ENCODE measurements at regions not wholly inside any gene's neighbourhood (a gene's known extent, or its start where the extent isn't known, plus 50 kb on each side); places are given as distances from the start of the nearest gene placed in this dataset.

GRCh38 chr5:117889596-117889995 is 1098.8 kb downstream of the DTWD2 start:
- no peak overlapping the region for H3K4me3 ChIP-seq
- H3K36me3 ChIP-seq, result no peaks in the 10 kb centered on the region
- no peak overlapping the region for H3K27ac ChIP-seq
- ATAC-seq (ENCODE audit: insufficient number of reproducible peaks, low FRiP score, low read depth), result no peak
- no peak for DNase-seq (ENCODE audit: low spot score)
- TF ChIP-seq, protein P1, sequence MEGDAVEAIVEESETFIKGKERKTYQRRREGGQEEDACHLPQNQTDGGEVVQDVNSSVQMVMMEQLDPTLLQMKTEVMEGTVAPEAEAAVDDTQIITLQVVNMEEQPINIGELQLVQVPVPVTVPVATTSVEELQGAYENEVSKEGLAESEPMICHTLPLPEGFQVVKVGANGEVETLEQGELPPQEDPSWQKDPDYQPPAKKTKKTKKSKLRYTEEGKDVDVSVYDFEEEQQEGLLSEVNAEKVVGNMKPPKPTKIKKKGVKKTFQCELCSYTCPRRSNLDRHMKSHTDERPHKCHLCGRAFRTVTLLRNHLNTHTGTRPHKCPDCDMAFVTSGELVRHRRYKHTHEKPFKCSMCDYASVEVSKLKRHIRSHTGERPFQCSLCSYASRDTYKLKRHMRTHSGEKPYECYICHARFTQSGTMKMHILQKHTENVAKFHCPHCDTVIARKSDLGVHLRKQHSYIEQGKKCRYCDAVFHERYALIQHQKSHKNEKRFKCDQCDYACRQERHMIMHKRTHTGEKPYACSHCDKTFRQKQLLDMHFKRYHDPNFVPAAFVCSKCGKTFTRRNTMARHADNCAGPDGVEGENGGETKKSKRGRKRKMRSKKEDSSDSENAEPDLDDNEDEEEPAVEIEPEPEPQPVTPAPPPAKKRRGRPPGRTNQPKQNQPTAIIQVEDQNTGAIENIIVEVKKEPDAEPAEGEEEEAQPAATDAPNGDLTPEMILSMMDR (IDR thresholded peaks at IDR 0.05), result no peak
- peaks cover 0 to 5% of the 10 kb centered on the region in 2 donors for H3K4me1 ChIP-seq (ENCODE audit: control insufficient read depth in 1 of 2, low read depth in 2 of 2)
- no peaks in the 10 kb centered on the region for H3K9me3 ChIP-seq
- no peaks in the 10 kb centered on the region for H3K27me3 ChIP-seq (replicated peaks; ENCODE audit: insufficient read depth)

DNA sequence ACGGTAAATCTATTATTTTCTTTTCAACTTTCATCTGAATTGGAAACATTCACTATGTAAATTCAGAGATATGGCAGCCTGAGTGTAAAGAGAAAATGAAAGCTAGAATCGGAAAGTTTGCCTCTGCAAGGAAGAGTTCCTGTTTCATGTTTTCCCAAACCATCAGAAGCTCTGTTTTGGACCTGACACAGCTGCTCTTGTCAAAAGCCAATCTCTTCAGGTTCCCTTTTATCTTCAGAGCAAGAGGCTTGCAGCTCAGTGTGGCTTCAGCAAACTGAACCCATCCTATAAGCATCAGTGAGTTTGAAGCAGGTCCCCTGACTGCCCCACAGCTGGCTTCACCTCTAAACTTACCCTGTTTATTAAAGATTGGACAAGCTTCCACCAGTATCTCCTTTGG is 1099.7 kb downstream of the DTWD2 start:
- H3K36me3 ChIP-seq, result no peaks in the 10 kb centered on the region
- no peaks in the 10 kb centered on the region for H3K9me3 ChIP-seq
- H3K4me3 ChIP-seq, result peak overlapping the region; percentile 59
- no peaks in the 10 kb centered on the region for H3K27me3 ChIP-seq (replicated peaks; ENCODE audit: insufficient read depth)
- peaks cover 0 to 5% of the 10 kb centered on the region in 2 donors for H3K4me1 ChIP-seq (ENCODE audit: control insufficient read depth in 1 of 2, low read depth in 2 of 2)
- TF ChIP-seq, protein P1 (IDR thresholded peaks at IDR 0.05), result no peak
- DNase-seq (ENCODE audit: low spot score), result no peak
- H3K27ac ChIP-seq, result no peak overlapping the region
- ATAC-seq (ENCODE audit: insufficient number of reproducible peaks, low FRiP score, low read depth), result no peak

- TF ChIP-seq, protein P1 (IDR thresholded peaks at IDR 0.05), result no peak
- Histone ChIP-seq H3K27me3 (replicated peaks; ENCODE audit: insufficient read depth) (no peaks in the 10 kb centered on the region), H3K27ac (no peak overlapping the region), H3K9me3 (no peaks in the 10 kb centered on the region), H3K36me3 (no peaks in the 10 kb centered on the region), H3K4me3 (no peak overlapping the region), H3K4me1 (ENCODE audit: control insufficient read depth in 1 of 2, low read depth in 2 of 2) (no peaks in the 10 kb centered on the region)
- DNase-seq (ENCODE audit: low spot score) (no peak), ATAC-seq (ENCODE audit: insufficient number of reproducible peaks, low FRiP score, low read depth) (no peak)
Observed at GRCh38 chr5:117881426-117882230, 1106.7 kb downstream of the DTWD2 start.

DNA sequence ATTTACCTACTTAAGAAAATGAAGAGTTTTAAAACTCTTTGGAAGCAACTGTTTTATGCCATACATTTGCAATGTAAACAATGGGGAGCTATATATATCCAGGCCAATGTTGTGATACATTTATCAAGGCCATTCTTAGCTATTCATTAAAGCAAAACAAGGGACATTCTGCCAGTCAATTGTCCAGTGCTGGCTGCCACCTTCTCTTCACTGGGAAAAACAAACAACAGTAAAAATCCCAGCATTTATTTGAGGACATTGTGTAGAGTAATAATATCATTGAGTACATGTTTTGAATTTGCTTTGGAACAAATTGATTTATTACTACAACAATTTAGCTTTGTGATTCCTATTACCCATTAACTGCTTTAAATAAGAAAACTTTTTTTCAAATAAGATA is 1107.4 kb downstream of the DTWD2 start:
- no peak for DNase-seq (ENCODE audit: low spot score)
- Histone ChIP-seq H3K36me3 (no peaks in the 10 kb centered on the region), H3K4me1 (ENCODE audit: control insufficient read depth in 1 of 2, low read depth in 2 of 2) (no peaks in the 10 kb centered on the region), H3K9me3 (no peaks in the 10 kb centered on the region), H3K4me3 (no peak overlapping the region), H3K27me3 (replicated peaks; ENCODE audit: insufficient read depth) (no peaks in the 10 kb centered on the region), H3K27ac (no peak overlapping the region)
- TF ChIP-seq, protein P1 (IDR thresholded peaks at IDR 0.05), result no peak
- no peak for ATAC-seq (ENCODE audit: insufficient number of reproducible peaks, low FRiP score, low read depth)

GRCh38 chr5:117877731-117878130 is 1110.6 kb downstream of the DTWD2 start:
- TF ChIP-seq, protein P1 (IDR thresholded peaks at IDR 0.05), result no peak
- Histone ChIP-seq H3K27ac (no peak overlapping the region), H3K4me1 (ENCODE audit: control insufficient read depth in 1 of 2, low read depth in 2 of 2) (no peaks in the 10 kb centered on the region), H3K9me3 (no peaks in the 10 kb centered on the region), H3K36me3 (no peaks in the 10 kb centered on the region), H3K4me3 (no peak overlapping the region), H3K27me3 (replicated peaks; ENCODE audit: insufficient read depth) (no peaks in the 10 kb centered on the region)
- no peak for DNase-seq (ENCODE audit: low spot score)
- ATAC-seq (ENCODE audit: insufficient number of reproducible peaks, low FRiP score, low read depth), result no peak

Measured in thoracic aorta (tissue), 2 donors.